HG02588 (cell line): ENCODE measurements at regions not wholly inside any gene's neighbourhood (a gene's known extent, or its start where the extent isn't known, plus 50 kb on each side); places are given as distances from the start of the nearest gene placed in this dataset.

Experiments
- ATAC-seq: cut with Tn5 transposase; IDR thresholded peaks from one replicate; pipeline ENCODE4 v1.9.1; 2021; ENCODE audit warnings: mild to moderate bottlenecking, moderate library complexity; ENCODE audit not compliant: unreplicated experiment

DNA sequence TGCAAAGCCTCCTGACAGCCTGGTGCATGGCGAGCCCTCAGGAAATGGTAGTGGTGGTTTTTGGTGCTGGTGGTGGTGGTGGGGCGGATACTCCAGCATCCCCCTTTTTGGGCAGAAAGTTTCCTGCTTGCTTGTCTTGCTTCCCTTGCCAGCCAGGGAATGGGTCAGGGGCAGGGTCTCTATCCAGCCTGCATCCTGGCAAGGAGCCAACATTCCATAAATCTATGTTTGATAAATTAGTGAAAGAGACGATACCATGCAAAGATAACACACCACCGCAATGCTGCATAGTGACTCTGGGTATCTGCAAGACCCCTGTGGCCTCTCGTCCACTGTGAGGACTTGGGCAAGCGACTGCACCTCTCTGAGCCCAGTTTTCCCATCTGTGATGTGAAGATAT lies 246.2 kb downstream of the LRFN2 start:
- ATAC-seq, result no peak

- no peak for ATAC-seq
These were observed 247.0 kb downstream of the LRFN2 start for GRCh38 chr6:40340196-40340595.

- no peak for ATAC-seq
These were observed 248.9 kb downstream of the LRFN2 start for GRCh38 chr6:40338306-40338705.

GRCh38 chr6:40336940-40337760 lies 250.0 kb downstream of the LRFN2 start:
- no peak for ATAC-seq

GRCh38 chr6:40336296-40336695 lies 250.9 kb downstream of the LRFN2 start:
- no peak for ATAC-seq

DNA sequence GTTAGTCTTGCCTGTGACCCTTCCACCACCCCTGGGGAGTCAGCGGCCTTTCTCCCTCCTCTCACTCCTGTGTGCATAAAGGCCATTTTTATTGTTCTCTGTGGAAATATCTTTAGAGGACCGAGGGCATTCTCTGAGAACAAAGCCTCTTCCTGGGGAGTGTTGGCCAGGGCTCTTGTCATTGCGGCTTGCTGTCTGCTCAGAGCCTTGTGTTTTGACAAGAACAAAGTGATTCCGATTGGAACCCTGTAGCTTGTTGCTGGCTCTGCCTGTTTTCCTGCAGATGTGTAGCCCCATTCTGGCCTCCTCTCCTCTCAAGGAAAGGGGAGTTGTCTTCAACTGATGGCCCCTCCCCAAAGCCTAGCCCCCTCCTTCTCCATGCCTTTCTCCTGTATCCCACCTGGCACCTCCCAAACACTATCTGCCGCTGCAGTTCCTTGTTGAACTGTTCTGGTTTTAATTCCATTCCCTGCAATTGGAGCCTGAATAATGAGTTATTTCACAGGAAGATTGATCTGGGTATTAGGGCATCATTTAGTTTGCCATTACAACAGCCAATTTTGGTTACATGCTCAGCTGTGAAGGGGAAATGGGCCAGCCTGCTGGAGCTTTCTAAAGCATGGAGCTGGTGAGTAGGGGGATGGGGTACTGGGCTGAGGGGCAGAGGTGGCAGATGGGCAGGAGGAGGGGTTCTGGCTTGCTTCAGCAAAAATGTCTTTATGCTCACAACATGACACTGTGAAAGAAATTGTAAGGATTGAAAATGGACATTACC lies 252.5 kb downstream of the LRFN2 start:
- no peak for ATAC-seq

GRCh38 chr6:40331545-40331944 lies 255.6 kb downstream of the LRFN2 start:
- no peak for ATAC-seq

DNA sequence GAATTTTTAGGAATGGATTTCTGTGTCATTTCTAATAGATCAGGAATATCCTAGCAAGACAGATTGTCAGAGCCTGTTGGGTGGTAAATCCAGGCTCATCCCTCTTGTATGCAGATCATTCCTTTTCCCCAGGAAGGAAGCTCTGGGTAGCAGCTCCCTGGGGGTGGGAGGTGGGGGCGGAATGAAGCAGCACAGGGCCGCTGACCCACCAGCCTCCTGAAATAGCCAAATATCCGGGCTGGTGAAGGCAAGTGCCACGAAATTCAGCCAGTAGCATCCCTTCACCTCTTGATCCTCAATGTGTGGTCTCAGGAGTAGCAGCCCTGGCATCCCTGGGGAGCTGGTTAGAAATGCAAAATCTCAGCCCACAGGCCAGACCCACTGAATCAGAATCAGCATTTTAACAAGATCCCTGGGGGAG lies 256.9 kb downstream of the LRFN2 start:
- no peak for ATAC-seq

DNA sequence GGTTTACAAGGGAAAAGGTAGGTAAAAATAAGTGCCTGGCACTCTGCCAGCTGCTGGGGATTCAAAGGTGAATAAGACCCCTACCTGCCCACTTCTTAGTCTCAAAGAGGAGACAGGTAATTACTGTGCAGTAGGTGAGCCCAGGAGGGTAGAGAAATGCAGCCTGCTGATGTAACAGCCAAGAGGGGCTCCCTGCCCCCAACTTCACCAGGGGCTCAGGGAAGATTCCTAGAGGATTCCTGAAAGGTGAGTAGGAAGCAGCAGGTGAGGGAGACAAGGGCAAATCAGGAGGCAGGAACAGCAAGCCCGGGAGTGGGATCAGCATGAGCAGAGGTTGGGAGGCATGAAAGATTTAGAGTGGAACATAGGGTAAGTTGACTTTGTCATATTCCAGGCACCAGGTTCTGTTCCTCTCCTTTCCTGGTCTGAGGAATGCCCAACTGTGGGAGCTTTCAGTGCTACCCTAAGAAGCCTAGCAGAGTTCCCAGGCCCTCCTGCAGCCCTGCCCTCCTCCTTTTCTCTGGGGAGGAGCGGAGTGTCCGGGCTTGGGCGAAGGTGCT lies 258.1 kb downstream of the LRFN2 start:
- ATAC-seq, result no peak

- ATAC-seq, result no peak
These were observed 258.7 kb downstream of the LRFN2 start for GRCh38 chr6:40328386-40328985.

DNA sequence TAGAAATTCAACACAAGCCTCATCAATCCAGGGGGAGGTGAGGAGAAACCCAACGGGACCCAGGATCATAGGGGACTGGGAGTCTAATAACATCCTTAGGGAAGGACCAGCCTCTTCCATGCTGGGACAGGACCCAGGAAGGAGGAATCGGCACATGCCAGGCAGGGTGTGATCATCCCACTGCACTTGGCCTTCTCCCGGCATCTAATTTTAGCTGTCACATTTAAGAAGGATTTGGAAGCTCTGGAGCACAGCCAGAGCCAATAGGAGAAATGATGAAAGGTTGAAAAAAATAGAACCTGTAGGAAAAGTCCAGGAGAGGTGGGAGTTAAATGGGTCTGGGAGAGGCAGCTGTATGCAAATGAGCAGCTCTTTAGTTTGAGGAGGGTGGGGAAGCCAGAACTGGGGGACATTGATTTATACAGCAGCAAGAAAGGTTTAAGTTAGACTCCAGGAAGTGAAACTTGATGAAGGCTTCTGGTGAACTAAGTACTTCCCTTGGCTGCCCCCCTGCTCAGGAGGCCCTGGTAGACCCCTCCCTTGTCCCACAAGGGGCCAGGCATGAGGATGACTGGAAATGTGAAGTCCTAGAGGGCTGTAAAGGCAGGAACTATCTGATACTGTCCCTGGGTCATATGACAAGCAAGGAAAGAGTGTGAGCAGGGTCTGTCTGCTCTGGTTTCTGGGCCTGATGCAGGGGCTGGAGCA lies 260.3 kb downstream of the LRFN2 start:
- ATAC-seq, result no peak

DNA sequence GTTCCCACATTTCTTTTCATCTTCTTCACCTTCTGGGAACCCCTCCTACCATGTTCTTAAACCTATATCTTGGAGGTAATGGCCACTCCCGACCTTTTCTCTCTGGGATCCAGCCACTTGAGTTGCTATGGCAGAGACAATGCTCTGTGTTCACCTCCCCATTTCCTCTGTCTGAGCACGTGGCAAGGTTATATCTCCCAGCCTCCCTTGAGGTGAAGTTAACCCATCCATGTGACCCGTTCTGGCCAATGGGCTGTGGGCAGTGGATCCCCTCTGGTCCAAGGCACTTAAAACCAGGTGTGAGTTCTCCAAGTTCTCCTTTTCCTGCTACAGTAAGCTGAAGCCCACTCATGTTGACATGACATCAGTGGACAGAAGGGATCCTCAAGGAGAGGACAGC lies 261.4 kb downstream of the LRFN2 start:
- no peak for ATAC-seq

- ATAC-seq, result no peak
These were observed 262.1 kb downstream of the LRFN2 start for GRCh38 chr6:40325041-40325440.

DNA sequence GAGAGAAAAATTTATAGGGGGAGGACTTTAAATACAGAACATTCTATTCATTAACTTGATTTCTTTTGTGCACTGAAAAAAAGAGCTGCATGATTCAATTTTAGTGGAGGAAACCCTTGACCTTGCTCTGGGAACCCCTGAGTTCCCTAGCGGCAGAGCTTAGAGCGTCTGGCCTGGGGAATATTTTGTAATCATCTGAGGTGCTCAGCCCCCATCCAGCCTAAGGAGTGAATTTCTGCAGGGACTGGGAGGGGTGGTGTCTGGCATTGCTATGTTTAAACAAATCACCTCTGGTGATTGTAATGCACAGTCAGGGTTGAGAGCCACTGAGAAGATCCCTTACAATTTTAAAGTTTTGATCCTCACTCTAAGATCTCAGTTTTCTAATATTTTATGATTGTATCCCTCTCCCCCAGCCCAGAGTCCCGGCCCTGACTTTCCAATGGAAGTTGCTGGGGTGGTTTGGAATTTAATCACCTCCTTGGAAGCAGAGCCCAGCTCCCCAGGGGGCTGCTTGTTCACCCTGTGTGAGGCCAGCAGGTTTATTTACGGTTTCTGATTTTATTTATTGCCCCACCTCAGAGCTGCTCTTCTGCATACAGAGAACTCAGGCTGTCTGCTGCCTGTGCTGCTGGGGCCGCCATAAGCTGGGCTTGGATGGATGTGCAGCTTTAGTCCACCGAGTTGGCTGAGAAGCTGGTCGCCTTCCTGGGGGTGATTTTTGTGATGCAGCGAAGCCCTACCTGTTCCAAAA lies 263.1 kb downstream of the LRFN2 start:
- no peak for ATAC-seq

GRCh38 chr6:40322336-40322735 lies 264.8 kb downstream of the LRFN2 start:
- no peak for ATAC-seq

DNA sequence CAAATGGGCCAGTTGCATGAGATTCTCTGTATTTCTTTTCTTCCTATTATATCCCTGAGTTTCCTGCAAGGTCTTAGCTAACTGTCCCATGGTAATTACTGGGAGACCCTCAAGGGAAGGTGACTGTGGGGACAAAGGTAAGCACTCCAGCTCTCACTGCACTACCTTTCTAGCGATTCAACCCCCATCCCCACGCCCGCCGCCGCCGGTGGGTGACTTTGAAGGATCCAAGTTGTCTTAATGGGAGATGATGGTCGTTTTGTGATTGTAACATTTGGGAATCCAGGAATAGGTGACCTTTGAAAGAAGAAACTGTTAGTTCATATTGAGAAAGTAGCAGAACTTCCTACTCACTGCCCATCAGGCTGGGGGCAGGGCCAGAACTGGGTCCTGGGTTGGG lies 265.5 kb downstream of the LRFN2 start:
- ATAC-seq, result no peak

GRCh38 chr6:40320947-40321346 lies 266.2 kb downstream of the LRFN2 start:
- ATAC-seq, result no peak

- no peak for ATAC-seq
These were observed 266.7 kb downstream of the LRFN2 start for GRCh38 chr6:40320441-40320840.

GRCh38 chr6:40319124-40319523 lies 268.0 kb downstream of the LRFN2 start:
- no peak for ATAC-seq

DNA sequence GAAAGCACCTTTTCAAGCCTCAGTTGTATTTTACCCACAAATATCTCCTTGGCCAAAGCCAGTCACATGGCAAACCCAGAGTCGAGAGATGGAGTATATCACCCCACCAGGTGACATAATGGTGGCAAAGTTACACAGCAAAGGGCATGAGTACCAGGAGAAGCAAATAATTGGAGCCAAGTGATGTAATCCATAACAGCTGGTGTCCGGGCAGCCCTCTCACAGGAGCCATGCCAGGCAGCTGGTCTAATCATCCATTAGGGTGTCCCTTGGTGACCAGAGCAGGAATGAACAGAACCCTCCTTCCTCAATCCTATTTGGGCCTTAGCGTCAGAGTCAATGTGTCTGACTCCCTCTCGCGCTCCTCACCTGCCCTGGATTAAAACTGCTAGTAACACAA lies 272.1 kb downstream of the LRFN2 start:
- no peak for ATAC-seq
